ENCODE measurements at regions not wholly inside any gene's neighbourhood (a gene's known extent, or its start where the extent isn't known, plus 50 kb on each side); places are given as distances from the start of the nearest gene placed in this dataset.

- TF ChIP-seq POLR2AphosphoS5 (IDR thresholded peaks at IDR 0.05; ENCODE audit: low read depth, low read length) (no peak), FOXP2 (optimal IDR thresholded peaks at IDR 0.05; ENCODE audit: borderline replicate concordance, extremely low read depth, extremely low read length, insufficient read depth) (no peak), TAF1 (IDR thresholded peaks at IDR 0.05; ENCODE audit: borderline replicate concordance, insufficient read depth, low read length) (no peak)
- TF ChIP-seq, protein P1, sequence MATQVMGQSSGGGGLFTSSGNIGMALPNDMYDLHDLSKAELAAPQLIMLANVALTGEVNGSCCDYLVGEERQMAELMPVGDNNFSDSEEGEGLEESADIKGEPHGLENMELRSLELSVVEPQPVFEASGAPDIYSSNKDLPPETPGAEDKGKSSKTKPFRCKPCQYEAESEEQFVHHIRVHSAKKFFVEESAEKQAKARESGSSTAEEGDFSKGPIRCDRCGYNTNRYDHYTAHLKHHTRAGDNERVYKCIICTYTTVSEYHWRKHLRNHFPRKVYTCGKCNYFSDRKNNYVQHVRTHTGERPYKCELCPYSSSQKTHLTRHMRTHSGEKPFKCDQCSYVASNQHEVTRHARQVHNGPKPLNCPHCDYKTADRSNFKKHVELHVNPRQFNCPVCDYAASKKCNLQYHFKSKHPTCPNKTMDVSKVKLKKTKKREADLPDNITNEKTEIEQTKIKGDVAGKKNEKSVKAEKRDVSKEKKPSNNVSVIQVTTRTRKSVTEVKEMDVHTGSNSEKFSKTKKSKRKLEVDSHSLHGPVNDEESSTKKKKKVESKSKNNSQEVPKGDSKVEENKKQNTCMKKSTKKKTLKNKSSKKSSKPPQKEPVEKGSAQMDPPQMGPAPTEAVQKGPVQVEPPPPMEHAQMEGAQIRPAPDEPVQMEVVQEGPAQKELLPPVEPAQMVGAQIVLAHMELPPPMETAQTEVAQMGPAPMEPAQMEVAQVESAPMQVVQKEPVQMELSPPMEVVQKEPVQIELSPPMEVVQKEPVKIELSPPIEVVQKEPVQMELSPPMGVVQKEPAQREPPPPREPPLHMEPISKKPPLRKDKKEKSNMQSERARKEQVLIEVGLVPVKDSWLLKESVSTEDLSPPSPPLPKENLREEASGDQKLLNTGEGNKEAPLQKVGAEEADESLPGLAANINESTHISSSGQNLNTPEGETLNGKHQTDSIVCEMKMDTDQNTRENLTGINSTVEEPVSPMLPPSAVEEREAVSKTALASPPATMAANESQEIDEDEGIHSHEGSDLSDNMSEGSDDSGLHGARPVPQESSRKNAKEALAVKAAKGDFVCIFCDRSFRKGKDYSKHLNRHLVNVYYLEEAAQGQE (IDR thresholded peaks at IDR 0.05; ENCODE audit: insufficient read depth in 1 of 2, low read depth in 2 of 2, low read length in 2 of 2) = peak in 1 of 2 experiments; percentile 40; a peak in 1 of 4 replicates
Measured at GRCh38 chr2:14927021-14927564, 294.6 kb downstream of the LRATD1 start.

DNA sequence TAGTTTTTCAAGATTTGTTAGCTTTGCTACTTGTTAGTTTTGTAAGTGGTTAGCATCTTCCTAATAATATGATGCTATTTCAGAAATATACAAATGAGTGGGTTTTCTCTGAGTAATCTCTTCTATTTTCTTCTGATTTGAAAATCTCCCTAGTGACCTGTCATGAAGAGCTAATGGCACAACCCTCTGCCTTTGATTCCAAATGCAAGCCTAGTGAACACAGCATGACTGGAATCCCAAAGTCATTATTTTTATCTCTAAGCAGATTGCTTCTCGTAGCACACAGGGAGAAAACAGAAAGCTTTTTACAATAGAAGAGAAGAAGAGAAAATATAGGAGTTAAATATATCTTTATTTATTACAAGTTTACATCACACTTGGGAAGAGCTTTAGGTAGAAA, 295.5 kb downstream of the LRATD1 start:
- TF ChIP-seq FOXP2 (optimal IDR thresholded peaks at IDR 0.05; ENCODE audit: borderline replicate concordance, extremely low read depth, extremely low read length, insufficient read depth) (no peak), POLR2AphosphoS5 (IDR thresholded peaks at IDR 0.05; ENCODE audit: low read depth, low read length) (no peak), TAF1 (IDR thresholded peaks at IDR 0.05; ENCODE audit: borderline replicate concordance, insufficient read depth, low read length) (no peak), SIN3A (IDR thresholded peaks at IDR 0.05; ENCODE audit: borderline replicate concordance, insufficient read depth, low read length) (no peak)
- TF ChIP-seq, protein P1 (IDR thresholded peaks at IDR 0.05; ENCODE audit: insufficient read depth in 1 of 2, low read depth in 2 of 2, low read length in 2 of 2) = no peak

DNA sequence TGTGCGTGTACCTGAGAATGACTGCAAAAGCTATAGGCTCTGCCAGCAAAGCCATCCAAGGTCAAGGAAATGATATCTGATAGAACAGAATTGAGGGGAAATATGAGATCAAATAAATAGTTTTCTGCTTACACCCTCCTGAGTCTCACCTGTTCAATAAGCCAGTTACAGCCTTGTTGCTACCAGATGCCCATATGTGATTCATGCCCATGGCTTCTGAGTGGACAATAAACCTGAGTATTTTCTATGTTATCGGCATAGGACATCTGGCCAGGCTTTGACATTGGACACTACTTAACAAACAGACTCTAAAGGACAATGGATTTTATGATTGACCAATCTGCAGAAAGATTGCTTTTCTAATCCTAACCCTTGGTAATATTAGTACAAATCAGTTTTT, 297.9 kb downstream of the LRATD1 start:
- no peak for TF ChIP-seq SIN3A (IDR thresholded peaks at IDR 0.05; ENCODE audit: borderline replicate concordance, insufficient read depth, low read length)
- TF ChIP-seq, protein P1 (IDR thresholded peaks at IDR 0.05; ENCODE audit: insufficient read depth in 1 of 2, low read depth in 2 of 2, low read length in 2 of 2) = no peak
- TF ChIP-seq FOXP2 (optimal IDR thresholded peaks at IDR 0.05; ENCODE audit: borderline replicate concordance, extremely low read depth, extremely low read length, insufficient read depth) = no peak
- TF ChIP-seq TAF1 (IDR thresholded peaks at IDR 0.05; ENCODE audit: borderline replicate concordance, insufficient read depth, low read length) = no peak
- no peak for TF ChIP-seq POLR2AphosphoS5 (IDR thresholded peaks at IDR 0.05; ENCODE audit: low read depth, low read length)

- TF ChIP-seq POLR2AphosphoS5 (IDR thresholded peaks at IDR 0.05; ENCODE audit: low read depth, low read length) (no peak), TAF1 (IDR thresholded peaks at IDR 0.05; ENCODE audit: borderline replicate concordance, insufficient read depth, low read length) (no peak), SIN3A (IDR thresholded peaks at IDR 0.05; ENCODE audit: borderline replicate concordance, insufficient read depth, low read length) (no peak)
- TF ChIP-seq, protein P1 (IDR thresholded peaks at IDR 0.05; ENCODE audit: insufficient read depth in 1 of 2, low read depth in 2 of 2, low read length in 2 of 2) = no peak
Measured at GRCh38 chr2:14932285-14932684, 299.8 kb downstream of the LRATD1 start.

- TF ChIP-seq, protein P1 (IDR thresholded peaks at IDR 0.05; ENCODE audit: insufficient read depth in 1 of 2, low read depth in 2 of 2, low read length in 2 of 2) = no peak
- TF ChIP-seq POLR2AphosphoS5 (IDR thresholded peaks at IDR 0.05; ENCODE audit: low read depth, low read length) (no peak), FOXP2 (optimal IDR thresholded peaks at IDR 0.05; ENCODE audit: borderline replicate concordance, extremely low read depth, extremely low read length, insufficient read depth) (no peak), TAF1 (IDR thresholded peaks at IDR 0.05; ENCODE audit: borderline replicate concordance, insufficient read depth, low read length) (no peak), SIN3A (IDR thresholded peaks at IDR 0.05; ENCODE audit: borderline replicate concordance, insufficient read depth, low read length) (no peak)
Measured at GRCh38 chr2:14933753-14934152, 301.2 kb downstream of the LRATD1 start.

Data from PFSK-1 (cell line).